Stimulated activated CD4-positive, alpha-beta T cell treated with anti-CD3 and anti-CD28 coated beads, Interleukin-12 subunit alpha, Interleukin-12 subunit beta, amount 100 ng/mL, for 48 hours (primary cell): ENCODE measurements at regions not wholly inside any gene's neighbourhood (a gene's known extent, or its start where the extent isn't known, plus 50 kb on each side); places are given as distances from the start of the nearest gene placed in this dataset.

Experiments
- DNase-seq, 3 donors: peaks; one replicate each; pipeline ENCODE4 v3.0.0-alpha.2; 2020; ENCODE audit warnings: low read depth in 2 of 3, low spot score in 1 of 3

GRCh38 chr12:66960006-66960405 is 281.1 kb upstream of the GRIP1 start:
- DNase-seq = no peak

GRCh38 chr12:66960704-66961690 is 282.1 kb upstream of the GRIP1 start:
- no peak for DNase-seq

DNA sequence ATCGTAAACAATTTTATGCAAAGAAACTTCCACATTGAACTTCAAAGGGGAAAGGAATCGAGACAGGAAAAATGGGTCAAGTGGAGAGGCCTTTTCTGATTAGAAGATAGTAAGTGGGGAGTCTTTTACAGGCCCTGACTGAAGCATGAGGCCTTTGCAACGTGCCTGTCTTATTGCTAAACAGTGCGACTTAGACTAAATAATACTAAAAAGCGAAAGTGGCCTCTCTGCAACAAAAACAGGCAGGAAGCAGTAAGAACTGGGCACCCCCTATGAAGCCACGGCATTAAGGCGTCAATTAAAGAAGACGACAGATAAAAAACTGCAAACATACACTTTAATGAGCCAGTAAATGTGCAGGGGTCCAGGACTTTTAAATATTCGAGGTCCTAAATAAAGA is 283.4 kb upstream of the GRIP1 start:
- DNase-seq = no peak

- DNase-seq = no peak
Observed at GRCh38 chr12:66963901-66964300, 285.0 kb upstream of the GRIP1 start.

DNA sequence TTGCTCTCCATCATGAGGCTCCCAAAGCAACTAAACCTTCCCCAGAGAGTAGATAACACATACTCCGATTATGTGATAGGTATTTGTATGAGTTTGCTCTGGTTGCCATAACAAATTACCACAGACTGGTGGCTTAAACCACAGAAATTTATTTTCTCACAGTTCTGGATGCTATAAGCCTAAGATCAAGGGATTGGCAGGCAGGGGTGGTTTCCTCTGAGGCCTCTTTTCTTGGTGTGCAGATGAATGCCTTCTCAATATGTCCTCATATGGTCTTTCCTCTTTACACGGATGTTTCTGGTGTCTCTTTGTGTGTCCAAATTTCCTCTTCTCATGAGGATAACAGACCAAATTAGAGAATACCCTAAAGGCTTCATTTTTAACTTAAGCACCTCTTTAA is 285.8 kb upstream of the GRIP1 start:
- DNase-seq = peak in 2 of 3 donors; percentile 24 to 34

GRCh38 chr12:66965621-66966020 is 286.7 kb upstream of the GRIP1 start:
- no peak for DNase-seq

- DNase-seq = no peak
Observed at GRCh38 chr12:66971816-66972215, 292.9 kb upstream of the GRIP1 start.

DNA sequence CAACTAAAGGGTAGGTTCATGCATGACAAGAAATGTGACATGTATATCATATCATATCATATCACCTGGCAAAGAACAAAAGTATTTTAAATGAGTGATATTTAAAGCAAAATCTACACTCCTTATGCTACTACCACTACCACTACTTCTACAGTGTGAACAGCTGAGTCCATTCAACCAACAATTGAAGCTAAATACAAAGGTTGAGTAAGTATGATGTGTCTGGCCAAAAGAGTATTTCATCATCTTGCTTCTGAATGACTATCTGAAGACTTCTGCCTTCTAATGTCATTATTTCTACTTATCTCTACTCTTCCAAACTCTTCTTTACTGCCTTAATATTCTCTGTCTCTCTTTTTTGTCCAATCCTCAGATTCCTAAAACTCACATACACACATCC is 292.6 kb upstream of the CAND1 start:
- DNase-seq = no peak

DNA sequence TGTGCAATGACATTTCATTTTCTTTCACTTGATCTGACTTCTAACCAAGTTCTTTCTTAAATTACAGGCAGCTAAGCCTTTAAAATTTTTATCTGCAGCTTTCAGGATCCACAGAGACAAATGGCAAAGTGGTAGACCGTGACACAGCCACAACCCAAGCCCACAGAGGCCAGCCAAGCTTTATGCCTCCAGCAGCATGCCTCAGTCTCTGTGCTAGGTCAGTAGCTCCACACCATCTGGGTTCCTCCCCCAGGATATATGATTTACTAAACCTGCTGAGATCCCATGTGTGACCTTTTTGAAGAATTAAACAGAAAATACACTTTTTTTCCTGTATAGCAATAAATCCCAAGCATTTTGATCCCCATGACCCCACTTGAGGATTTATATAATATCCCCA is 290.4 kb upstream of the CAND1 start:
- no peak for DNase-seq

GRCh38 chr12:66979251-66979650 is 289.9 kb upstream of the CAND1 start:
- no peak for DNase-seq

GRCh38 chr12:66984077-66984476 is 285.1 kb upstream of the CAND1 start:
- no peak for DNase-seq

GRCh38 chr12:66984962-66985361 is 284.2 kb upstream of the CAND1 start:
- no peak for DNase-seq

GRCh38 chr12:66999141-66999540 is 270.0 kb upstream of the CAND1 start:
- DNase-seq = no peak

DNA sequence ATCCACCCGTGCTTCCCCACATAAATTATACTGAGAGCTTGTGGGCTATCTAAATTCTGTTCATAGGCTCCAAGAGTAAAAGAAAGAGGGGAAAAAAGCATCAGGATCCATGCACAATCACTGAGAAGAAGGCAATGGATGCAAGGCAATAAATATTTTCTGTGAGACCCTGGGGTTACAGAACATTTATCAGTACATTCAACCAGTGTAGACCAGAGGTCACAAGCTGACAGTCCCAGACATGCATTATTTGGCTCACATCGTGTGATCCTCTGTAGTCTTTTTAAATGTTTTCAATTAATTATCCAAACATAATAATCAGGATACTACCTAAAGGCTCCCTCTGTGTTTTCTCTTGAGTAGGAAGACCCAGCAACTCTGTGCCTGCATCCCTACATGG is 267.9 kb upstream of the CAND1 start:
- DNase-seq = no peak

DNA sequence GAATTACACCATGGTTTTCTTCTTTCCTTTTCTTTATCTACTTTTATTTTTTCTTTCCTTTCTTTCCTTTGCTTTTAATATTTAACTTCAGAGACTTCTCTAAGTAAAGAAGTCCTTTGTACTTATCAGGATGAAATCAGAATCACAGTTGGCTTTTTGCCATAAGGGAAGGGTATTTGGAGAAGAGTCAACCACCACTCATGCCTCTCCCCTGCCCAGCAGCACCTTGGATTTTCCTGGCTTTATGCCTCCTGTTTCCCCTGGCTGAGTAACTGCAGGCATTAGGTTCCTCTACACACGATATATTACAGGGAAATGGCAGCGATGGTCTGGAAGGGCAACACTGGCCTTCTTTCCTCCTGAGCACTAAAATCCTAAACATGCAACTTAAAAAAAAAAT is 266.4 kb upstream of the CAND1 start:
- DNase-seq = no peak

- no peak for DNase-seq
Observed at GRCh38 chr12:67006610-67007009, 262.5 kb upstream of the CAND1 start.

DNA sequence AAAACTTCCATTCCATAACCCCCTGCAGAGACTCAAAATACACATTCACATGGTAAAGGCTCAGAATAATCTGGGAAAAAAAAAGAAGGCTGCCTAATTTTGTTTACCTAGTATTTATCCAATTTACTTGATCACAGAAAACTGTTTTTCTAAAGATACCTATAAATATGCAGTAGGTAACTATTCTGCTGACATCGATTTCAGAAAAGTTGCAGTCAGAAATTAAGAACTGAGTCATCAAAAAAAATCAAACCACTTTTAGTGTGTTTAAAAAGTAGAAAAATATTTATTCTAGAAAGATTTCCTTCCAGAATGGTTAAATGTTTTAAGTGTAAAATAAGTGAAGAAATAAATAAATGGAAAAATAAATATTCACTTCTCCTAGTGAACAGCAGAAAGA is 254.5 kb upstream of the CAND1 start:
- no peak for DNase-seq

DNA sequence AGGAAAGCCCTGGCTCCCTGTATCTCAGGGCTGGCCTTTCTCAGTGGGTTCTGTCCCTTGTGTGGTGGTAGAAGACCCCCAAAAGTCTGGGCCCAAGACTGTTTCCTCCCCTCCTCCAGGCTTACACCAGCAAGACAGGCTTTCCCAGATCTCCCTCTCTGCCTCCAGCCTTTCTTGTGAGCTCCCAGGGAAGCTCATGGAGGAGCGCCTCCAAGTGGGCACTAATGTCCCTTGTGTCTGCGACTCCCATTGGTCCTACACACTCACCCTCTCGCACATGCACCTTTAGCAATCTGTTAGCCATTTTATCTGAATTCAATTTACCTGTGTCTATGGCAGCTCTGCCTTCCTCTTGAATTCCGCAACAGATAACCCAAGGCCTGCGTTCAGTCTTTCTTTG is 251.1 kb upstream of the CAND1 start:
- DNase-seq = no peak

DNA sequence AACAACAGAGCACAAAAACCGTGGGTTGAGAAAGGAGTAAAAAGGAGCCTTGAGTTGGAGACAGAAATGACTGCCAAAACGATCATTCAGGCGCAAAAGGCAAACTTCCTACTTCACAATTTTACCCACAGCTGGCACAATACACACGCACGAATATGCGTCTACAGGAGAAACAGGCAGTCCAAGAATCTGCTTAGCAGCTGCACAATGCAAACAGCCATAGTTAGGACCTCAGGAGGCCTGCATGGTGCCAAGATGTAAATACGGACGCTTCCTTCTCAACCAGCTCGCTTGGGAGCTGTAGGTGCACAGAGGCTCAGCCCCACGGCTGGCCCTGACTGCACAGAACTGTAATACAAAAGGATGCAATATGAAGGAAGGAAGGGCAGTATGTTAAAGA is 250.1 kb upstream of the CAND1 start:
- DNase-seq = no peak

- peak; percentile 11 to 59 (median 19) for DNase-seq
Observed at GRCh38 chr12:67025543-67026114, 243.5 kb upstream of the CAND1 start.

DNA sequence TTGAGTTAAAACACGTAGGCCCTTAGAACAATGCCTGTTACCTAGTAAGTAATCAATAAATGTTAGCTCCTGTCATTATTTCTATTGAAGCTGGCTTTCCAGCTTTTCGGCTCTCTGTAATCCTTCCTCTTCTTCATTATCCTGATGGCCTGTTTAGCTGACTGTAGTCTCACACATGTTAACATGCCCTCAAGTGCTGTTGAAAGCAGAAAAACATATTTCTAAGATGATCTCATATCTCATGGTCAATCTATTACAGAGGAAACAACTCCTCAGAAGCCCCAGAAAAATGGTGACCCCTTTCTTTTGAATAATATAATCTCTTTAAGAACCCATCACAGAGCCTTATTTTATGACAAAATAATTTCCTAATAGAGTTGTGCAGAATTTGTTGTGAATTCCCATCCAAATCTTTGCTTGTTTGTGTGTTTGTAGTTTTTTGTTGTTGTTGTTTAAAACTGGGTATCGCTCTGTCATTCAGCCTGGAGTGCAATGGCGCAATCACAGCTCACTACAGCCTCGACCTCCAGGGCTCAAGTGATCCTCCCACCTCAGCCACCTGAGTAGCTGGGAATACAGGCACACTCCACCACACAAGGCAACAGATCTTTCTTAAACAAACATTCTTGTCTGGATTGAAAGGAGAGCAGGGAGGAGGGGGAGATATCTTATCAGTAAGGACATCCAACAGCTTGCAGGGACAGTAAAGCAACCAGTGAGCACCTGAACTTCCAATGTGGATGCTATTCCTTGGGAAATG is 242.5 kb upstream of the CAND1 start:
- no peak for DNase-seq

DNA sequence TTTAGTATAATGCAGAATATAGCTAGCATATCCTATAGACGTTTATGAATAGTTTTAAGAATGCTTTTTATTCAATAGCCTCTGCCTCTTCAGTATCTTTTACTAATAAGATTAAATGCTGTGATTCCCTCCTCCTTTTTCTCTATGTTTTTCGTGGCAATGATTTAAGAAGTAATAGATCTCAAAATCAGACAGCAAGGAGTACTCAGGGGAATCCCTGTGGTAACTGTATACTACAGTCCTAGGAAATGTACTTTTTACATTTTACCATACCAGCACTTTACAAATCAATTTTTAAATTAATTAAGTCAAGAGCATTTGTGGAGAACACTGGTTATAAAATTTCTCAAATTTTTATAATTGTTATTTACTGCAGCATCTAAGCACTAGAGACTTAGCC is 240.6 kb upstream of the CAND1 start:
- no peak for DNase-seq
